ENCODE measurements at regions not wholly inside any gene's neighbourhood (a gene's known extent, or its start where the extent isn't known, plus 50 kb on each side); places are given as distances from the start of the nearest gene placed in this dataset.

GRCh38 chr2:63710732-63711131 lies 122.0 kb downstream of the MDH1 start:
- TF ChIP-seq EZH2phosphoT487 (IDR thresholded peaks at IDR 0.05; ENCODE audit: low read depth, severe bottlenecking, unreplicated experiment): no peak
- no peak for TF ChIP-seq CTCF (IDR thresholded peaks at IDR 0.05; ENCODE audit: poor library complexity)

Data from hepatocyte (in vitro differentiated cells).